GM18858 (cell line): ENCODE measurements at regions not wholly inside any gene's neighbourhood (a gene's known extent, or its start where the extent isn't known, plus 50 kb on each side); places are given as distances from the start of the nearest gene placed in this dataset.
"Not testable (repeated sequence)": the region's sequence is repeated elsewhere in the genome, so short reads cannot be mapped to it uniquely, and the experiment has no call there.

ENCODE experiments used
- ATAC-seq: cut with Tn5 transposase; IDR thresholded peaks from one replicate; pipeline ENCODE4 v1.9.1; 2021; ENCODE audit not compliant: unreplicated experiment

DNA sequence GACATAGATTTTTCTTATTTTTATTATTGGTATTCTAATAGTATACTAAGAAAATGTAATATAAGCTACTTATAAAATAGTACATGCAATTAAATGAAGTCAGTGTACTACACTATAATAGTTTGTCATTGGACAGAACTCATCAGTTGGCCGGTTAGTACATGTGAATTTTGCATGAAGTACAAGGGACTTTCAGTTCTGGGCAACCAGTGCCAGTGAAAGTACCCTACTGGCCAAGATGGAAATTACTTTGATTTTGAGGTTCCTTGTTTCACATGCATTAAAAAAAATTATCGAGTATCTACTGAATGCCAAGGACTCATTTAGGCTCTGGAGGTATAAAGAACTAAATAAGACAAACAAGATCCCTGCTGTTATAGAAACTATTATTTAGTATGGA, 213.4 kb upstream of the ELL2 start:
- ATAC-seq, result no peak

DNA sequence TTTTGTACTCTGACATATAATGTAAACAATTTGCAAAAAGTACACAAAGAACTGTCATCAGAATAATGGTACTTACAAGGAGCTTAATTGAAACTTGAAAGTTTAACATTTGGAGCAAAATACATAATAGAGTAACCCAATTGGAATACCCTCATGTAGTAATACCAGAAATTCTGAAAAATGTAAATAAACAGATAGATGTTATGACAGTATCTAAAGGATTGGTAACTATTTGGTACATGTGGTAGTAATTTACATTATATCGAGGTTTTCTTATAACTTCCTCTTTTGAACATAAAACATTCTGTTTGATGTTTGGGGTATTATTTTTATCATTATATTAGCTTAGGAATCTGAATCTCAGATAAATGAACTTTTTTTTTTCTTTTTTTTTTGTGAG, 211.7 kb upstream of the ELL2 start:
- ATAC-seq, result no peak

DNA sequence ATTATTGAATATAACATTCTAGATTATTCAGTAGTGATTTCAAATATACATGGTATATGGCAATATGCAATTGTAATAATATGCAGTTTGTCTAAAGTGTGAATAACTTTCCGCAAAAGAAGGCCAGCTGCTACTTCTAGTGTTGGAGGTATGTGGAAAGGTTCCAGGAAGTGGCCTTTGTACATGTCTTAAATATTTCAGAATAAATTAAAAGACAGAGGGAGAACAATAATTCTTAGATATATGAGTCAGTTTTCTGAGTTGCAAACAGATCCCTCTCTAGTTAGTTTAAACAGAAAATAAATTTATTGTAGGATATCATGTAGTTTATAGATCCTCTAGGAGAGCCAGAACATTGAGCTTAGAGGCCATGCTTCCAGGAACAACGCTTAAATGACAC, 210.8 kb upstream of the ELL2 start:
- no peak for ATAC-seq

DNA sequence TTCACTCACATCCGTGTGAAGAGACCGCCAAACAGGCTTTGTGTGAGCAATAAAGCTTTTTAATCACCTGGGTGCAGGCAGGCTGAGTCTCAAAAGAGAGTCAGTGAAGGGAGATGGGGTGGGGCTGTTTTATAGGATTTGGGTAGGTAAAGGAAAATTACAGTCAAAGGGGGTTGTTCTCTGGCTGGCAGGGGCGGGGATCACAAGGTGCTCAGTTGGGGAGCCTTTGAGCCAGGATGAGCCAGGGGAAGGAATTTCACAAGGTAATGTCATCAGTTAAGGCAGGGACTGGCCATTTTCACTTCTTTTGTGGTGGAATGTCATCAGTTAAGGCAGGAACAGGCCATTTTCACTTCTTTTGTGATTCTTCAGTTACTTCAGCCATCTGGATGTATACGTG, 210.3 kb upstream of the ELL2 start:
- not testable (repeated sequence) for ATAC-seq

DNA sequence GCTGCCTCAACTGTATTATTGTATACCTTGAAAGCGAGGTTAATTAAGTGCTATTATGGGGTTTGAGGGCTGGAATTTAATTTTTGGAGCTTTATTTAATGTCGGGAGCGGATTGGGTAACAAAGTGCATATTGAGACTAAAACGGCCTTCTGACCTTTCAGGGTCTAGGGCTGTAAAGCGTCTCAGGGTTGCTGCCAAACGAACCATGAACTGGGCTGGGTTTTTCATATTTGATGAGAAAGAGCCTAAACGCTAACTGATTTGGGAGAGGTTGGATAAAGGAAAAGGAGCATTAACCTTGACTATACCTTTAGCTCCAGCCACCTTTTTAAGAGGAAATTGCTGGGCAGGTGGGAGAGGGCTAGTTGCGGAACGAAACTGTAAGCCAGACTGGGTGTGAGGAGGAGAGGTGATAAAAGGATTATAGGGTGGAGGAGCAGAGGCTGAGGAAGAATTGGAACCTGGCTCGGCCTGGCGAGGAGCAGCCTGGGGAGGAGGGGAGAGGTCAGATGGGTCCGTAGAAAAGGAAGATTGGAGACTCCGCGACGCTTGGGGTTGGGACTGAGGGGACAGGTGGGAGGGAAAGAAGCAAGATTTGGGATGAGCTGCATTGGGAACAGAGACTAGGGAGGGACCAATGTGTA, 209.0 kb upstream of the ELL2 start:
- ATAC-seq, result not testable (repeated sequence)

DNA sequence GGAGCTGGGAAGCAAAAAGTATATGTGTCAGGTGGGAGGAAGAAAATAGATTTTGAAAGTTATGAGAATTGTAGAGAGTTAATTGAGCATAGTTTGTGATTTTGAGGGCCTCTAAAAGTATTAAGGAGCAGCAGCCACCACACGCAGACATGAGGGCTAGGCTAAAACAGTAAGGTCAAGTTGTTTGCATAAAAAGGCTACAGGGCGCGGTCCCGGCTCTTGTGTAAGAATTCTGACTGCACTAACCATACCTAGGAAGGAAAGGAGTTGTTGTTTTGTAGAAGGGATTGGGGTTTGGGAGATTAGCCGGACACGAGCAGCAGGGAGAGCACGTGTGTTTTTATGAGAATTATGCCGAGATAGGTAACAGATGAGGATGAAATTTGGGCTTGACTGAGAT, 207.2 kb upstream of the ELL2 start:
- not testable (repeated sequence) for ATAC-seq

DNA sequence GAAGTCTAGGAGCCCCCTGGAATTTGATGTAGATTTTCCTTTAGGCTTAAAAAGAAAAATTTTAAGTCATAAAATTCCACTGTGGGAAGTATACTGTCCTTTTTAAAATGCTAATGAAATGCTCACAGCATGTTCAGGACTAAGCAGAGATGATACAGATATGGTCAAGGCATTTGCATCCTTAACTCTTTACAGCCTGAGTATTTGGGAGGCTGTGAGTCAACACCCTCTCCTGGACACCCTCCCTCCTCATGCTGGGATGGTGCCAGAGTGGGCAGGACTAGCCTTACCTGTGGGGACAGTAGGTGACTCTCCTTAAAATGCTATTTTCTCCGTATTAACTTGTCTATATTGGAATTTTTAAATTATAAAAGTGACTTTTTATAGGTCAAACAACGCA, 197.4 kb upstream of the ELL2 start:
- ATAC-seq, result no peak

DNA sequence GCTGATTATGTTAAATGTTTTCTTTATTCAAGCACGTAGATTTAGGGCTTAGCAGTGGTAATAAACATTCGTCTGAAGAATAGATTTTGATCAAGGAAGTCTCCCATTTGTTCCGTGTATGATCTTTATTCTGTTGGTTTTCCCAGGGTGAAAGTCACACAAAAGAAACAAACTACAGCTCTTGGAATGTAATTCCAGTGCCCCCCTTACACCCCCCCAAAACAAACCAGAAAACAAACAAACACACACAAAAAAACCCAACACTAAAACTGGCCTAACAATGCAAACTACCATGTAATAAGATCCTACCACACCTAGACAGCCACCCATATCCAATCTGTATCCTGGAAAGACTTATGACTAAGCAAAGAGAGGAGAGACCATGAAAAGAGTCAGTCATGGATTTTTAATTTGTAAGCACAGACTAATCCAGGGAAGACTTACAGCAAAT, 196.2 kb upstream of the ELL2 start:
- no peak for ATAC-seq

DNA sequence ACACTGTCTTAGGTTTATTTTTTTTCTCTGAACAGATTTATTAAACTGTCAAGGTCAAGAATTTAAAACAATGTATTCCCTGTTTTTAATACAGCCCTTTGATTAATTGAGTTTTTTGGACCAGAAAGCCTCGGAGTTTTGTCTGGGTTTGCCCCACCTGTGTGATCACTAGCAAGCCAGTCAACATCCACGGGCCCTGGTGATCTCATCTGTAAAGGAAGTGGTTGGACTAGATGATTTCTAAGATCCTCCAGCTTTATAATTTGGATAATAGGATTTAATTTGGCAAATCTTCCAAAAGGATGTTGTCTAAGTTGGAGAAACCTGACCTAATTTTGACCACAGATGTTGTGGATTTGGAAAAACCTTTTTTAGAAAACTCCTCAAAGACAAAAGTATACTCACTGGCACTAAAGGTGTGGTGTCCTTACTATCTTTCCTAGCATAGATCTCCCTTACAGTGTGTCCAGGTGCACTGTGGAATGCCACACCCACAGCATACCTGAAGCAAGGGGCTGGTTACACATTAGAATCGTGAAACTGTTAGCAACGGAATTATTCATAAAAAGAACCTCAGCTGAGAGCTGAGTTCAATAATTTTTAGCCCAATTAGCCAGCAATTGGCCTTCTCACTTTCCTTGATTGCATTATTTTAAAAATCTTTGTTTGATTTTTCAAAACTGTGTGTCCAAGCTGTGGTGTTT, 195.6 kb upstream of the ELL2 start:
- ATAC-seq, result no peak

DNA sequence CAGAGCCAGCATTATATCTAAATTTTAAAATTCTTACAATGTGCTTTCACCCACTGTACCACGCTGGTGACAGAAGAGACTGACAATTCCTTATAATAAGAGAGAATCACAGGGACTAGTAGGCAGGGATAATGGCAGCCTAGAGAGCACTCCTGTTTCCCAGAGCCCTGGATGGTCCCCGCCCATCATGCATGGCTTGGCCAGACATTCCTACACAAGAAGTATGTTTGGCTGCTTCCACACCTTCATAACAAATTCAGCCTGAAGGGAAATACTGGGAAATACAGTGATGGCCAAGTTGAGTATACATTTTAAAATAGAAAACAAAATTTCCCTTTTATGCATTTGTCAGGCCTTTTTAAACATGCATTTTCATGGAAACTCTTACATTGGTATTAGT, 193.5 kb upstream of the ELL2 start:
- no peak for ATAC-seq

DNA sequence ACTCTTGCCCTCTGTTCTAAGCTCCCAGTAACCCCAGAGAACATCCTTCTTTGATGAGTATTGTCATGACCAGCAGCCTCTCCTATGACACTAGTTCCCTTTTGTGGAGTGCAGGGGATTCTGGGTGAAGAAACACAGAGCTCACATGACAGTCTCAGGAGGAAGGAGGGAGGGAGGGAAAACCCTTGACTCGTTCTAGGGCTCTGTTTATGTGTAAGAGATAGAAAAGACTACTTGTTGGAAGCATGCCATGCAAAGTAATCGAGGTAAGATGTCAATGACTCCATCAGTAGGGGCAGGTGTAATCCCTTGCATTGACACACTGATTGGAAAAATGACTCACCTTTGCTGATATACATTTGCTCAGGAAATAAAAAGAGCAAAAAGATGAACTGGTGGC, 190.2 kb upstream of the ELL2 start:
- ATAC-seq, result no peak

DNA sequence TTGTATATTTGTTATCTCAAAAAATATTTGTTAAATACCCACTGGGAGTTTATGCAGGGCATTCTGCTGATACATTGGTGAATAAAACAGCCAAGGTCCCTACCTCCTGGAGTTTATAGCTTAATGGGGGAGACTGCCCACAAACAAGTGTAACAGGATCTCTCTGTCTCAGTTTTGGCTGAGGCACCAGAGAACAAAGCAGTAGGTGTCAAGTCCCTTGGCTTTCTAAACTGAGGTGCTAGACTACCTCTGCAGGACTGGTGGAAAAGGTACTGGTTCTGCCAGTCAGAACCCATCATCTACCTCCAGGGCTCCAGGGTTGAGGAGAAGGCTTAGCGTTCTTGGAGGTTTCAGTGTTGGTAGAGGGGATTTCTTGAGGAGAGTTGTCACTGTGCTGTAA, 188.4 kb upstream of the ELL2 start:
- ATAC-seq, result no peak

DNA sequence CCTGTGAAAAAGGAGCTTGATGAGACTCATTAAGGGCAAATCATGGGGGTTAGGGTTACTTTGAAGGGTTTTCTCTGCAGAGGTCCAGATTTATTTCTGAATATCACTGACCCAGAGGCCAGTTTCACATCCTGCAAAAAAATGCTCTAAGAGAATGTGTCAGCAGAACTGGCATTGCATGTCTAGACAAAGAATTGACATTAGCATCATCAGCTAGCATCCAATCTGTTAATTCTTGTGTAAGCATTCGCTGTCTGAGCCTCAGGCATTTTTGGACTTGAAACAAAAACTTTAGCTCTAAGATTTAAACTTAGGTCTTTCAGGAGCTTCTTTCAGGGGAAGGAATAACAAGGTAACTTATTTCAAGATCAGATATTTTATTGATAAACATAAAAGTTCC, 187.9 kb upstream of the ELL2 start:
- ATAC-seq, result no peak

DNA sequence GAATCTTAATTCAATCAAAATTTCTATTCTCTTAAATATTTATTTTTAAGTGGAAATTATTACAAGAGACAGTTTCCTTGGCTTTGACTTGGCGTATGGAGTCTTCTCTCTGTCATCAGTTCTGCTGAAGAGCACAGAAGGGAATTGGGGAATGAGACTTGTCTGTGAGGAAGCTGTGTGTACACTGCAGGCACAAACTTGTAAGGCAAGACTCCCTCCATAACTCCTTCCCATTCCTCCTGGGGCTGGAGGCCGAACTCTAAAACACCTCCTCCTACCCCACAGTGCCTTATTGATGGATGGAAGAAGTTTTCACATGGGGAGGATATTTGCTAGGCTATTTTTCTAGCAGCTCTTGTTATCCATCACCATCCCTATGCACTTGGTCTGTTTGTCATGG, 187.4 kb upstream of the ELL2 start:
- ATAC-seq, result no peak

DNA sequence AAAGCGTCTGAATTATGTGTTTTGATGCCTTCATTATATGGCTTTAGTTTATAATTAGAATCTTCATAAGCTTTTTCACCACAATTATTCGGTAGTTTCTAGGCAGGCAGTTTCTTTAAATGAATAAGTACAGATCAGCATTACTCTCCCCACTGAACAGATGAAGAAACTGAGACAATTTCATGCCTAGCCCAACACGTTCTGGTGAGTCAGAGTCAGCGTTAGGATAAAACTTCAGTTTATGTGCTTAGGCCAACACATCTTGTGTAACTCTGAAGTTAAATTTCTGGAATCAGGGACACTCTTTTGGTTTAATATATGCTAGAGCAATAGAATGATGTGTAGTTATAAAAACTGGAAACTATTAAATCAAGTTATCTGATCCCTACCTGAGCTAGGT, 186.7 kb upstream of the ELL2 start:
- no peak for ATAC-seq

DNA sequence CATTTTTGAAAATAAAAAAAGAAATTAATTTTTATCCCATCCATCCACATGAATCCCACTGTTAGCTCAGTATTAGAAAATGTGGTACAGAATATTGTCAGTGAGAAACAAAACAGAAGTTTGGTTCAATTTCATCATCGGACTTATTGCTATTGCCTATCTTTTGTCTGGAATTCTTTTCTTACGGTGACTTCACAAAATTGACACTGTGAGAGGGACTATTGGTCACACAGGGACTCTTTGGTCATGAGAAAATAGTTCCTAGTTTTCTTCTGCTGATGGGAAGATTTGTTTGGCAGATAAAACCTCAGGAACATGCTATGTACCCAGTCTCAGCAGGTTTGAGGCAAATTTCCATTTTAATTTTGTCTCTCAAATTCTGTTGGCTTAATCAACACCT, 186.2 kb upstream of the ELL2 start:
- ATAC-seq, result no peak

DNA sequence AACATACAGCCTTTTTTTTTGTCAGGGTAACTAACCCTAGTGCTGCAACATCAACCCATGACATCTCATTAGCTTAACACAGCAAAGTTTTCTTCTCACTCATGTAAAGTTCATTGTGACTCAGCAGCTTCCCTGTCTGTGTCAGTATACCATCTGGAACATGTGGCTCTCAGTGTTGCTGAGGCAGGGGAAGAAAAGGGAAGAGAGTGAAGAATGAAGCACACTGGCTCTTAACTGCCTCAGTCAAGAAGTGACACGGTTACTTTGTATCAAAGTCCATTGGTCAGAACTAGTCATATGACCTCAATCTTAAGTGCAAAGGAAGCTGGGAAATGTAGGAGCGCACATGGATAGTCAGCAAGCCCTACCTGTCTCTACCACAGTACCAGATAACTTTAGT, 185.0 kb upstream of the ELL2 start:
- ATAC-seq, result peak; percentile 84

DNA sequence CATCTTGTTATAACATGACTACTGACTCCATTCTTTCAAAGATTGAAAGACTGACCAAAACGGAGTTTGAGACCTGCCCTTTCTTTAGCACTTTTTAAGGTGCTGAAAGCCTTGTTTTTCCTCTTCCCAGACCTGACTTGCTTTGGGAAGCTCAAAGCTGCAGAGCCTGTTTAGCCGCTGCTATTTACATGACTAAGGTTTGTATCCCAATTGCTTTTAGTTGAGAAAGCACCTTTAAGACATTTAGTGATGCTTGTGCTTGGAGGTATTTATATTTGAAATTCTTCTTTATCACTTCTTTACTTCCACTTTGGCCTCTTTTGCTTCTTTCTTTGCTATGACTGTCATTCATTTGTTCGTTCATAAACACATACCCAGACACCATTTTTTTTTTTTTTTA, 182.6 kb upstream of the ELL2 start:
- ATAC-seq, result no peak

DNA sequence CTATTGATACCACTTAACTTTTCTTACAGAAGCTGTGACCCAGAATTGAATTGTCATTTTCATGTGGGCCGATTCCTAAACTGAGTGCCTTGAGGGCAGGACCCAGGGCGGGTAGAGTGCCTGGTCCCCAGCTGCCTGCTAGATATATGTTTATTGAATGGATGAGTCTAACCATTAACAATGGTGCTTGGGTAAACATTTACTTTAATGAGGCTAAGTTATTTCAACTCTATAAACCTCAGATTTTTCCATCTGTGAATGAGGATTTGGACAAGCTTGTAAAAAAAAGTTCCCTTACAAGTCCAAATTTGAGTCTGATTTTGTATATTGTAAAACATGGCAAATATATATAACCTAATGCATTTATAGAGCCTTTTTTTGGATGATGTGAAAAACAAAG, 181.8 kb upstream of the ELL2 start:
- no peak for ATAC-seq

DNA sequence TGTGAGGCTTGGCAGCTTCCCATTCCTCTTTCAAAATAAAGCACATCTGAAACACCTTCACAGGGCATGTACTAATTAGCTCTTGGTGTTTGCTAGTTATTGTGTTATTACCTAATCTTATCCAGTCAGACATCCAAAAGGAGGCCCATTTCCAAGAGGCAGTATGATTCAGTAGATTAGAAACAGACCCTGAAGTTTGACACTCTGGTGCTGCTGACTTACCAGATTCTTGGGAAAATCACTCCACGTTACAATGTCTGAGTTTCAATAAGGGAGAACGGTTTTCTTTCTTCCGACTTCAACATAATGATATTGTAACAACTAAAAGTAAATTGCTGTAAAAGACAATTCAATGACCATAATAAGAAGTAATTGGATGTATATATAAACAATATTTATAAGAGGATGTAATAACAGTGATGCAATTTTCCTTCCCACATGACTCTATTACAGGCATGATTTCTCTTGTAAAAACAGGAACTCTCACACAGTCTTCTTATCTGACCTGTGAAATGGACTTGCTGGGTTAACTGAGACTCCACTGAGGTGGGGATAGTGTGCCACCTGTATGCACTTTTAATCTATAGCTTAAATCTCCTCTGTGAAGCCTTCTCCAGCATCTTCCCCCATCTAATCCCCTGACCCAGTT, 181.3 kb upstream of the ELL2 start:
- ATAC-seq, result no peak

DNA sequence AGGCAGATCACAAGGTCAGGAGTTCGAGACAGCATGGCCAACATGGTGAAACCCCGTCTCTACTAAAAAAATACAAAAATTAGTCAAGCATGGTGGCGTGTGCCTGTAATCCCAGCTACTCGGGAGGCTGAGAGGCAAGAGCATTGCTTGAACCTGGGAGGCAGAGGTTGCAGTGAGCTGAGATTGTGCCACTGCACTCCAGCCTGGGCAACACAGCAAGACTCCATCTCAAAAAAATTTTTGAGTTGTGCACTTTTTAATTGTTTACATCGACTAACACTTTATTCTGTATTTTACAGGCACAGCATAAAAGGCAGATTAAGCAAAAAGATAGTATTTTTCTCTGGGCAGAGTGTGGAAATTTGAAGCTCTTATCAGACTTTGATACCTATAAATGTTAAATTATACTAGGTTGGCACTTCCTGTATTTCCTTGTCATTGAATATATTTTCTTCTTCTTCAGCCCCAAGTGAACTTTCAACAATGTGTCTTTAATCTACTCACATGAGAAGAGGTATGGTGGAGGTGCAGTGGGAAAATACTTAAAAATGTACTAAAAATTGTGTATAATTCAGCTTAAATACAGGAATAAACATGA, 180.6 kb upstream of the ELL2 start:
- ATAC-seq, result no peak

DNA sequence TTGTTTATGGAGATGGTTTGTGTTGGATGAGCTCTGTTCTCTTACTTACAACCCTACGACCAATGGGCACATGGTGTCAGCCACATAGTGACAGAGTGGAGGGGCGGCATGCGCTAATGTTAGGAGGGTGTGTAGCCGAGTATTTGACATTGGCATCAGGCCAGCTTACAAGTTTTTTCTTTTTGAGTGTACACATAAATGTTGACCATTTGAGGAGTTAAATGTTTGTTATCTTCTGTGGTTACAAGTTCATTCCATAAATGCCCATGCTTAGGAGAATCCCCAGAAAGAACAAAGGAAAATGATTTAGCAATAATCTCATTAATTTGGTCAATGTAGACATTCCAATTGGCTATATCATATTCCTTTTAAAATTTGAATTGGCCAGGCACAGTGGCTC, 180.1 kb upstream of the ELL2 start:
- no peak for ATAC-seq
